DMS153 treated with DMSO at 0.1 percent for 48 hours (cell line): ENCODE measurements at regions not wholly inside any gene's neighbourhood (a gene's known extent, or its start where the extent isn't known, plus 50 kb on each side); places are given as distances from the start of the nearest gene placed in this dataset.
"Not testable (repeated sequence)": the region's sequence is repeated elsewhere in the genome, so short reads cannot be mapped to it uniquely, and the experiment has no call there.

Experiments used
- DNase-seq: peaks from one replicate; lab custom pipeline; 2025; ENCODE audit not compliant: unreplicated experiment; lab: John Stamatoyannopoulos, UW

- DNase-seq = no peak
These were observed 279.1 kb upstream of the ZEB2 start for GRCh38 chr2:144798989-144799388.

- no peak for DNase-seq
These were observed 278.1 kb upstream of the ZEB2 start for GRCh38 chr2:144798034-144798433.

- no peak for DNase-seq
These were observed 277.0 kb upstream of the ZEB2 start for GRCh38 chr2:144796936-144797335.

- DNase-seq = no peak
These were observed 276.2 kb upstream of the ZEB2 start for GRCh38 chr2:144796164-144796563.

- no peak for DNase-seq
These were observed 265.3 kb upstream of the ZEB2 start for GRCh38 chr2:144785253-144785652.

GRCh38 chr2:144780983-144781382, 261.1 kb upstream of the ZEB2 start:
- DNase-seq = no peak

- DNase-seq = no peak
These were observed 256.8 kb upstream of the ZEB2 start for GRCh38 chr2:144776766-144777165.

- no peak for DNase-seq
These were observed 254.9 kb upstream of the ZEB2 start for GRCh38 chr2:144774809-144775208.

- DNase-seq = no peak
These were observed 251.4 kb upstream of the ZEB2 start for GRCh38 chr2:144771348-144771747.

GRCh38 chr2:144770616-144771230, 250.8 kb upstream of the ZEB2 start:
- no peak for DNase-seq

- not testable (repeated sequence) for DNase-seq
These were observed 241.0 kb upstream of the ZEB2 start for GRCh38 chr2:144760939-144761338.

GRCh38 chr2:144759746-144760145, 239.8 kb upstream of the ZEB2 start:
- no peak for DNase-seq

GRCh38 chr2:144758196-144758595, 238.3 kb upstream of the ZEB2 start:
- DNase-seq = not testable (repeated sequence)

GRCh38 chr2:144753416-144753815, 233.5 kb upstream of the ZEB2 start:
- DNase-seq = no peak

GRCh38 chr2:144751142-144751905, 231.4 kb upstream of the ZEB2 start:
- no peak for DNase-seq

GRCh38 chr2:144749188-144749587, 229.3 kb upstream of the ZEB2 start:
- no peak for DNase-seq

GRCh38 chr2:144748443-144748842, 228.5 kb upstream of the ZEB2 start:
- DNase-seq = no peak

- DNase-seq = no peak
These were observed 227.7 kb upstream of the ZEB2 start for GRCh38 chr2:144747571-144747970.

- DNase-seq = no peak
These were observed 225.5 kb upstream of the ZEB2 start for GRCh38 chr2:144745424-144745823.

GRCh38 chr2:144738749-144739148, 218.8 kb upstream of the ZEB2 start:
- DNase-seq = no peak

- DNase-seq = no peak
These were observed 210.8 kb upstream of the ZEB2 start for GRCh38 chr2:144730711-144731110.

- not testable (repeated sequence) for DNase-seq
These were observed 204.5 kb upstream of the ZEB2 start for GRCh38 chr2:144724460-144724859.

GRCh38 chr2:144718376-144718775, 198.5 kb upstream of the ZEB2 start:
- no peak for DNase-seq
